Activated CD4-positive, alpha-beta memory T cell treated with anti-CD3 and anti-CD28 coated beads for 36 hours (primary cell): ENCODE measurements at regions not wholly inside any gene's neighbourhood (a gene's known extent, or its start where the extent isn't known, plus 50 kb on each side); places are given as distances from the start of the nearest gene placed in this dataset.

ENCODE experiments used
- CTCF ChIA-PET: fragments of 350-600 bp; sonication (Branson Sonifier 250); formaldehyde crosslinking; loops from one replicate; lab custom pipeline; 2021; ENCODE audit warnings: antibody characterized with exemption, inconsistent platforms; lab: Charles Lee
- POLR2A ChIA-PET: fragments of 350-600 bp; sonication (Branson Sonifier 250); formaldehyde crosslinking; loops from one replicate; lab custom pipeline; 2021; ENCODE audit warnings: antibody characterized with exemption; lab: Charles Lee
- DNase-seq: peaks from one replicate; pipeline ENCODE4 v3.0.0-alpha.2; 2020
- H3K27ac Mint-ChIP-seq: one replicate; pipeline ENCODE4 v1.8.0; 2021; ENCODE audit warnings: mixed read lengths
- H3K27me3 Mint-ChIP-seq: one replicate; pipeline ENCODE4 v1.8.0; 2021; ENCODE audit warnings: mixed read lengths
- H3K36me3 Mint-ChIP-seq: one replicate; pipeline ENCODE4 v1.8.0; 2021; ENCODE audit warnings: mixed read lengths
- H3K4me1 Mint-ChIP-seq: one replicate; pipeline ENCODE4 v1.8.0; 2021; ENCODE audit warnings: low read depth, mixed read lengths
- H3K4me3 Mint-ChIP-seq: one replicate; pipeline ENCODE4 v1.8.0; 2021; ENCODE audit warnings: mild to moderate bottlenecking, mixed read lengths
- H3K9me3 Mint-ChIP-seq: one replicate; pipeline ENCODE4 v1.8.0; 2021; ENCODE audit warnings: mixed read lengths
- intact Hi-C: fragments of 100-400 bp; cut with micrococcal nuclease; formaldehyde crosslinking; loops from one replicate; pipeline ENCODE4 v1.15.1; 2023

GRCh38 chr3:180092889-180093288, 56.2 kb upstream of the PEX5L start:
- H3K9me3 Mint-ChIP-seq: no peaks in the 10 kb centered on the region
- DNase-seq: no peak
- intact Hi-C loops: no loop called here
- no peak overlapping the region for H3K27ac Mint-ChIP-seq
- H3K4me1 Mint-ChIP-seq: no peaks in the 10 kb centered on the region
- CTCF ChIA-PET: no interaction called here
- no peaks in the 10 kb centered on the region for H3K36me3 Mint-ChIP-seq
- POLR2A ChIA-PET: no interaction called here
- no peak overlapping the region for H3K4me3 Mint-ChIP-seq
- H3K27me3 Mint-ChIP-seq: no peaks in the 10 kb centered on the region

DNA sequence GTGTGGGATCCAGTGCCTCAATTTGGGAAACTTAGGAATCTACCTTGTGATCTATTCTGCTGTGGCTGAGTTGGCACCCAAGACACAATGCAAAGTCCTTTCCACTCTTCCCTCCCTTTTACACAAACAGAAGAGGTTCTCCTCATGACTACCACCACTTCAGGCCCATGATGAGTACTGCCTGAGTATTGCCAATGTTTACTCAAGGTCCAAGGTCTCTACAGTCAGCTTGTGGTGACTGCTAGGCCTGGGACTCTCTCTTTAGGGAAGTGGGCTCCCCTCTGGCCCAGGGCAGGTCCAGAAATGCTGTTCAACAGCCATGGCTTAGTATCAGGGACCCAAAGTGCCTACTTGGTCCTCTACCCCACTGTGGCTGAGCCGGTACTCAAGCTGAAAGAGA, 56.8 kb upstream of the PEX5L start:
- ChIA-PET CTCF (no interaction called here), POLR2A (no interaction called here)
- no peaks in the 10 kb centered on the region for H3K9me3 Mint-ChIP-seq
- no peaks in the 10 kb centered on the region for H3K4me1 Mint-ChIP-seq
- no peak overlapping the region for H3K27ac Mint-ChIP-seq
- no peaks in the 10 kb centered on the region for H3K27me3 Mint-ChIP-seq
- intact Hi-C loops: no loop called here
- no peaks in the 10 kb centered on the region for H3K36me3 Mint-ChIP-seq
- no peak for DNase-seq
- no peak overlapping the region for H3K4me3 Mint-ChIP-seq

DNA sequence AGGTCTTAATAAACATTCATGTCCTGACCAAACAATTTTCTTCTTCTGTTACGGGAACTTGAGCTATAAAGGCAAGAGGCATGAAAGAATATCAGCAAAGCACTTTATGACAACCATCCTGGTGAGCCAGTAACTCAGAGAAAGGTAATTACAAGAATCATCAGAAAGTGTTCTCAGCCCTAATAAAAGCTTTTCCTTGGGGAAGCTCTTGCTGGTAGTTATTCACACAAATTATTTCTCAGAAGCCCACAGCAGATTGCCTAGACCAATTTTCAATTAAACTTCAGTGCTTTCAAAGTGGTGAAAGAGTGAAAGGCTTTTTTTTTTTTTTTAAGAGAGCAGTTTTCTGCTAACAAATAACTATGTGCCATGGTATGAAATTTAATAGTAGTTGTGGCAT, 60.9 kb upstream of the PEX5L start:
- no peak overlapping the region for H3K27ac Mint-ChIP-seq
- no peaks in the 10 kb centered on the region for H3K4me1 Mint-ChIP-seq
- DNase-seq: no peak
- H3K9me3 Mint-ChIP-seq: no peaks in the 10 kb centered on the region
- H3K4me3 Mint-ChIP-seq: no peak overlapping the region
- H3K27me3 Mint-ChIP-seq: no peaks in the 10 kb centered on the region
- no peaks in the 10 kb centered on the region for H3K36me3 Mint-ChIP-seq
- intact Hi-C loops: no loop called here
- CTCF ChIA-PET: no interaction called here
- POLR2A ChIA-PET: no interaction called here

GRCh38 chr3:180102134-180102533, 65.4 kb upstream of the PEX5L start:
- H3K9me3 Mint-ChIP-seq: no peaks in the 10 kb centered on the region
- ChIA-PET CTCF (no interaction called here), POLR2A (no interaction called here)
- no peaks in the 10 kb centered on the region for H3K4me1 Mint-ChIP-seq
- DNase-seq: no peak
- no peak overlapping the region for H3K4me3 Mint-ChIP-seq
- no peaks in the 10 kb centered on the region for H3K27me3 Mint-ChIP-seq
- H3K36me3 Mint-ChIP-seq: no peaks in the 10 kb centered on the region
- H3K27ac Mint-ChIP-seq: no peak overlapping the region
- intact Hi-C loops: no loop called here

- Mint-ChIP-seq H3K27ac (no peak overlapping the region), H3K36me3 (no peaks in the 10 kb centered on the region), H3K4me1 (no peaks in the 10 kb centered on the region), H3K4me3 (no peak overlapping the region), H3K27me3 (no peaks in the 10 kb centered on the region), H3K9me3 (no peaks in the 10 kb centered on the region)
- POLR2A ChIA-PET: no interaction called here
- no peak for DNase-seq
- intact Hi-C loops: no loop called here
- CTCF ChIA-PET: no interaction called here
Observed at GRCh38 chr3:180102604-180103003, 65.9 kb upstream of the PEX5L start.

DNA sequence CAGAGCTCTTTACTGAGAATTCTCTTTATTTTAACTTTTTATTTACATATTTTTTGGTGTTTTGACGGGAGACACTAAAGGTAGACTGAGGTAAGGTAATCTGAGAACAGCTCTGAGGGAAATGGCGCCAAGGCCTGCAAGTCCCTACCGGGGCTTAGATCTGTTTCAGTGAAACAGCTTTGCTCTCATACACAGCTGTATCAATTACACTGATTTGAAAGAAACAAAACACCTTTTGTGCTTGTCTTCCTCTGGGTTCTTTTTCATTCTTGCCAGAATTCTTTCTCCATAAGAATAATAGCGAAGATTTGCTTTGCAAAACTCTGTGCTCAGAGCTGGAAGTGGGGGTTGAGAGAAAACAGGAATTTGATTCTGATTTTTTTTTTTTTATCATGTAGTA, 79.5 kb upstream of the PEX5L start:
- intact Hi-C loops: no loop called here
- ChIA-PET POLR2A (no interaction called here), CTCF (no interaction called here)
- H3K4me3 Mint-ChIP-seq: no peak overlapping the region
- no peaks in the 10 kb centered on the region for H3K9me3 Mint-ChIP-seq
- no peaks in the 10 kb centered on the region for H3K27me3 Mint-ChIP-seq
- no peaks in the 10 kb centered on the region for H3K36me3 Mint-ChIP-seq
- no peak overlapping the region for H3K27ac Mint-ChIP-seq
- no peak for DNase-seq
- no peaks in the 10 kb centered on the region for H3K4me1 Mint-ChIP-seq

GRCh38 chr3:180116658-180117057, 79.9 kb upstream of the PEX5L start:
- CTCF ChIA-PET: no interaction called here
- H3K4me3 Mint-ChIP-seq: no peak overlapping the region
- POLR2A ChIA-PET: no interaction called here
- H3K36me3 Mint-ChIP-seq: no peaks in the 10 kb centered on the region
- intact Hi-C loops: no loop called here
- H3K4me1 Mint-ChIP-seq: no peaks in the 10 kb centered on the region
- H3K27ac Mint-ChIP-seq: no peak overlapping the region
- no peaks in the 10 kb centered on the region for H3K9me3 Mint-ChIP-seq
- H3K27me3 Mint-ChIP-seq: no peaks in the 10 kb centered on the region
- no peak for DNase-seq

GRCh38 chr3:180117381-180118163, 80.8 kb upstream of the PEX5L start:
- Mint-ChIP-seq H3K9me3 (no peaks in the 10 kb centered on the region), H3K36me3 (no peaks in the 10 kb centered on the region), H3K27ac (no peak overlapping the region), H3K4me1 (no peaks in the 10 kb centered on the region), H3K27me3 (no peaks in the 10 kb centered on the region), H3K4me3 (no peak overlapping the region)
- intact Hi-C loops: no loop called here
- DNase-seq: no peak
- ChIA-PET CTCF (no interaction called here), POLR2A (no interaction called here)

- ChIA-PET POLR2A (no interaction called here), CTCF (no interaction called here)
- no peaks in the 10 kb centered on the region for H3K27me3 Mint-ChIP-seq
- no peak for DNase-seq
- intact Hi-C loops: no loop called here
- H3K4me3 Mint-ChIP-seq: no peak overlapping the region
- no peaks in the 10 kb centered on the region for H3K4me1 Mint-ChIP-seq
- H3K9me3 Mint-ChIP-seq: peaks cover 2% of the 10 kb centered on the region
- no peaks in the 10 kb centered on the region for H3K36me3 Mint-ChIP-seq
- no peak overlapping the region for H3K27ac Mint-ChIP-seq
Observed at GRCh38 chr3:180119567-180119966, 82.8 kb upstream of the PEX5L start.

DNA sequence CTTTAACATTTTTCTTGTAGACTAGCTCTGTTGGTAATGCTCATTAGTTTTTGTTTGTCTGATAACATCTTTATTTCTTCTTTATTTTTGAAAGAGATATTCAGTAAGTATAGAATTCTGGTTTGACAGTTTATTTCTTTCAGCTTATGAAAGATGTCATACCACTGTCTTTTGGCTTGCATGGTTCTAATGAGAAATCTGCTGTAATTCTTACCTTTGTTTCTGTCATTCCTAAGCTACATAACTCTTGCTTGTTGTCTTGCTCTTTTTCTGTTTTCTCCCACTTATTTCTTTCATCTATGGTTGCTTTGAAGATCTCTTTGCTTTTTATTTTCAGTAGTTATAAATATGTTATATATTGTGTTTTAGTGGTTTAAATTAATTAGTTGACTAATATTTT, 87.2 kb upstream of the PEX5L start:
- CTCF ChIA-PET: no interaction called here

GRCh38 chr3:180131169-180131568, 94.4 kb upstream of the PEX5L start:
- Mint-ChIP-seq H3K9me3 (peaks cover 2% of the 10 kb centered on the region), H3K36me3 (no peaks in the 10 kb centered on the region), H3K27me3 (no peaks in the 10 kb centered on the region), H3K4me1 (no peaks in the 10 kb centered on the region), H3K27ac (no peak overlapping the region), H3K4me3 (no peak overlapping the region)
- ChIA-PET POLR2A (no interaction called here), CTCF (no interaction called here)
- intact Hi-C loops: no loop called here
- no peak for DNase-seq

More for the DNA sequence above, 87.2 kb upstream of the PEX5L start:
- no peak overlapping the region for H3K4me3 Mint-ChIP-seq
- H3K27ac Mint-ChIP-seq: no peak overlapping the region
- H3K4me1 Mint-ChIP-seq: no peaks in the 10 kb centered on the region
- DNase-seq: no peak
- no peaks in the 10 kb centered on the region for H3K27me3 Mint-ChIP-seq
- no peaks in the 10 kb centered on the region for H3K36me3 Mint-ChIP-seq
- H3K9me3 Mint-ChIP-seq: peaks cover 5% of the 10 kb centered on the region
- intact Hi-C loops: no loop called here
- POLR2A ChIA-PET: no interaction called here

DNA sequence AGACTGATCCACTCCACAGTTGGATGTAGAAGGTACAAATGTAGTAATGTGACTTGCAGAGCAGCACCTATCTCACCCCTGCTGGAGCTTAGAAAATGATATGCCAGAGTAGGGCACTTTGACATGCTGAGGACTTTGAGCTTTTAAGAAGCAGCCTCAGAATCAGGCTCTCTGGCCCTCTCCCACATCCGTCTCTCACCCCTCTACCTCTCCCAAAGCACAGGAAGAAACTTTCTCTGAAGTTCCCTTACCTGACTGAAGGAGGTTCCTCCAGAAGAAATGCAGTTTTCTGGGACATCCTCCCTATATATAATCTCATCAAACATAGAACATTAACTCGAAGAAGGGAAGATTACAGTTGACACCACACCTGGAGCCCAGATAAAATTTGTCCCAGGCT, 98.4 kb upstream of the PEX5L start:
- DNase-seq: no peak
- no peaks in the 10 kb centered on the region for H3K9me3 Mint-ChIP-seq
- no peaks in the 10 kb centered on the region for H3K27me3 Mint-ChIP-seq
- ChIA-PET CTCF (no interaction called here), POLR2A (no interaction called here)
- H3K27ac Mint-ChIP-seq: no peak overlapping the region
- no peak overlapping the region for H3K4me3 Mint-ChIP-seq
- intact Hi-C loops: no loop called here
- H3K36me3 Mint-ChIP-seq: no peaks in the 10 kb centered on the region
- no peaks in the 10 kb centered on the region for H3K4me1 Mint-ChIP-seq

DNA sequence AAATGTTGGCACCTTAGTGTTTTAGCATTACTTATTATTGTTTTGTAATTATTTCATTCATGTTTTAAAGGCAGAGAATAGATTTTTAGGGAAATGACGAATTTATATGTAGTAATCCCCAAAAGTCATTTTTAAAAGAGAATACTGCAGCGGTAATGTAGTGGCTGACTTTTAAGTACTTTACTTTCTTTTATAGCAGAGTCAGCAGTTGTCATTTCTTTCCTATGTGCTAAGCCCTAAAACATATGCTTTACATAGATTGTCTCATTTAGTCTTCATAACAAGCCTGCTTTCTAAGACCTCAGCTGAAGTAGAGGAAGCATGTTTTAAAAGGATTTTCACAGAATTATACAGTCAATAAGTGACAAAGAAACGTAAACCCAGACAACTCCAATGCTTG, 102.1 kb upstream of the PEX5L start:
- intact Hi-C loops: no loop called here
- peaks cover 3% of the 10 kb centered on the region for H3K9me3 Mint-ChIP-seq
- H3K4me1 Mint-ChIP-seq: no peaks in the 10 kb centered on the region
- H3K27ac Mint-ChIP-seq: no peak overlapping the region
- H3K4me3 Mint-ChIP-seq: no peak overlapping the region
- POLR2A ChIA-PET: no interaction called here
- H3K27me3 Mint-ChIP-seq: no peaks in the 10 kb centered on the region
- H3K36me3 Mint-ChIP-seq: no peaks in the 10 kb centered on the region
- CTCF ChIA-PET: no interaction called here
- no peak for DNase-seq
